DMS153 treated with DMSO at 0.1 percent for 48 hours (cell line): ENCODE measurements at regions not wholly inside any gene's neighbourhood (a gene's known extent, or its start where the extent isn't known, plus 50 kb on each side); places are given as distances from the start of the nearest gene placed in this dataset.
"Not testable (repeated sequence)": the region's sequence is repeated elsewhere in the genome, so short reads cannot be mapped to it uniquely, and the experiment has no call there.

ENCODE experiments used
- DNase-seq: peaks from one replicate; lab custom pipeline; 2025; ENCODE audit not compliant: unreplicated experiment; lab: John Stamatoyannopoulos, UW

GRCh38 chr3:20310629-20311028, 124.6 kb upstream of the SGO1 start:
- DNase-seq: no peak

- no peak for DNase-seq
Observed at GRCh38 chr3:20307383-20307782, 121.4 kb upstream of the SGO1 start.

GRCh38 chr3:20305647-20306046, 119.6 kb upstream of the SGO1 start:
- DNase-seq: no peak

GRCh38 chr3:20302766-20303165, 116.8 kb upstream of the SGO1 start:
- no peak for DNase-seq

- no peak for DNase-seq
Observed at GRCh38 chr3:20288050-20288449, 102.0 kb upstream of the SGO1 start.

GRCh38 chr3:20280257-20280656, 94.3 kb upstream of the SGO1 start:
- no peak for DNase-seq

- not testable (repeated sequence) for DNase-seq
Observed at GRCh38 chr3:20265977-20266376, 80.0 kb upstream of the SGO1 start.

GRCh38 chr3:20264900-20265567, 79.0 kb upstream of the SGO1 start:
- no peak for DNase-seq

- DNase-seq: no peak
Observed at GRCh38 chr3:20258371-20258770, 72.4 kb upstream of the SGO1 start.

- DNase-seq: no peak
Observed at GRCh38 chr3:20256144-20256543, 70.1 kb upstream of the SGO1 start.

GRCh38 chr3:20254268-20255117, 68.5 kb upstream of the SGO1 start:
- DNase-seq: no peak

- DNase-seq: no peak
Observed at GRCh38 chr3:20250786-20251185, 64.8 kb upstream of the SGO1 start.

- DNase-seq: no peak
Observed at GRCh38 chr3:20250314-20250713, 64.3 kb upstream of the SGO1 start.

GRCh38 chr3:20246662-20247061, 60.7 kb upstream of the SGO1 start:
- no peak for DNase-seq

- no peak for DNase-seq
Observed at GRCh38 chr3:20245781-20246180, 59.8 kb upstream of the SGO1 start.

- no peak for DNase-seq
Observed at GRCh38 chr3:20240154-20240883, 54.3 kb upstream of the SGO1 start.

GRCh38 chr3:20238199-20238598, 52.2 kb upstream of the SGO1 start:
- DNase-seq: not testable (repeated sequence)

GRCh38 chr3:20236603-20237002, 50.6 kb upstream of the SGO1 start:
- no peak for DNase-seq
